ENCODE measurements at regions not wholly inside any gene's neighbourhood (a gene's known extent, or its start where the extent isn't known, plus 50 kb on each side); places are given as distances from the start of the nearest gene placed in this dataset.

GRCh38 chr14:66401449-66402095 is 84.6 kb upstream of the CCDC196 start:
- TF ChIP-seq CTCF (IDR thresholded peaks at IDR 0.05) (peak in 2 of 4 experiments; percentile 7 to 8), POLR2A (IDR thresholded peaks at IDR 0.05) (no peak)

All from uterus (tissue), 2 donors.